Stomach smooth muscle (tissue), 2 donors: ENCODE measurements at regions not wholly inside any gene's neighbourhood (a gene's known extent, or its start where the extent isn't known, plus 50 kb on each side); places are given as distances from the start of the nearest gene placed in this dataset.

Experiments
- H3K27ac ChIP-seq: one replicate; pipeline ENCODE4 v1.7.0; 2013; ENCODE audit warnings: mild to moderate bottlenecking, low read length, inconsistent platforms
- H3K27me3 ChIP-seq, 2 donors: one replicate each; pipeline ENCODE4 v1.7.0; 2013; ENCODE audit warnings: low read length in 2 of 2; ENCODE audit not compliant: insufficient read depth in 2 of 2, control insufficient read depth in 1 of 2
- H3K36me3 ChIP-seq, 2 donors: one replicate each; pipeline ENCODE4 v1.7.0; 2013; ENCODE audit warnings: low read length in 2 of 2; ENCODE audit not compliant: control insufficient read depth in 2 of 2, insufficient read depth in 2 of 2
- H3K4me1 ChIP-seq: one replicate; pipeline ENCODE4 v1.7.0; 2013; ENCODE audit warnings: low read length; ENCODE audit not compliant: control insufficient read depth, insufficient read depth
- H3K4me3 ChIP-seq, 2 donors: one replicate each; pipeline ENCODE4 v1.7.0; 2013; ENCODE audit warnings: low read length in 2 of 2
- H3K9ac ChIP-seq, 2 donors: one replicate each; pipeline ENCODE4 v1.7.0; 2013; ENCODE audit warnings: low read length in 2 of 2, mild to moderate bottlenecking in 1 of 2
- H3K9me3 ChIP-seq, 2 donors: one replicate each; pipeline ENCODE4 v1.7.0; 2013; ENCODE audit warnings: low read length in 2 of 2; ENCODE audit not compliant: control insufficient read depth in 2 of 2
- donor health status: healthy.
- donor health status: Pancreatic carcinoma.

DNA sequence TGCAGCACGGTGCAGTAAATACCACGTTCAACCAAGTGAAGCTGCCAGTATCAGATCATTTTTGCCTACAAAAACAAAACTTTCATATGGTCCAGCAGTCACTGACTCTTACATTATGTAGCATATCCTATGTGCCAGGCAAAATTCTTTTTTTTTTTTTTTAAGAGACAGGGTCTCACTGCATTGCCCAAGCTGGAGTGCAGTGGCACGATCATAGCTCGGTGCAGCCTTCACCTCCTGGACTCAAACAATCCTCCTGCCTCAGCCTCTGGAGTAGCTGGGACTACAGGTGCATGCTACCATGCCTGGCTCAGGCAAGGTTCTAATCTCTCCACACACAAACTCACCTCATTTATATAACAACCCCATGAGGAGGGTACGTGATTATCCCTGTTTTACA, 208.6 kb upstream of the JARID2 start:
- Histone ChIP-seq H3K9ac (no peak overlapping the region), H3K36me3 (no peaks in the 10 kb centered on the region), H3K27me3 (no peaks in the 10 kb centered on the region), H3K4me3 (no peak overlapping the region), H3K27ac (no peak overlapping the region), H3K4me1 (no peaks in the 10 kb centered on the region), H3K9me3 (no peaks in the 10 kb centered on the region)

DNA sequence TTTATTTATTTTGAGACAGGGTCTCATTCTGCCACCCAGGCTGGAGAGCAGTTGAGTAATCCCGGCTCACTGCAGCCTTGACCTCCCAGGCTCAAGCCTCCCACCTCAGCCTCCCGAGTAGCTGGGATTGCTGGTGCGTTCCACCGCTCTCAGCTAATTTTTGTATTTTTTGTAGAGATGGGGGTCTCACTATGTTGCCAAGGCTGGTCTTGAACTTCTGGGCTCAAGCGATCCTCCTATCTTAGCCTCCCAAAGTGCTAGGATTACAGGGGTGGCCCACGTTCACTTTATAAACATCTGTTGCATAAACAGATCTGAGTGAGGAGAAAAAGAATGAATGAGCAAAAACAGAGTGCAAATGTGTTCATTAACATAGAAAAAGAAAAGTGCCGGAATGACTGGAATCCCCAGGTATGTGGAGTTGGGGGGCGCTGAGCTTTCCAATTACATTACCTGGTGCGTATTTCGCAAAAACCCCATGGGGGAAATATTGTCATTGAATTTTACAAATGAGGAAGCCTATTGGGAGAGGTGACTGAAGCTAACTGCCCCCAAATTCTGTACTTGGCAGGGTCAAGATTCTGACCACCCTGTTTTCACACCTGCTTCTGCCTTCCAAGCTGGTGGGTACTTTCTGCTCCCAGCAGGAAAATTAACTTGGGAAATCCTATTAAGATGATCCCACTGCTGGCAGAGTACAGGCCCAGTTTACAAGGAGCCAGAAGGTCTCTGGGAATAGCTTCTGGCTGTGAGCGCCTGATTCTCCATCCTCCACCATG, 207.7 kb upstream of the JARID2 start:
- Histone ChIP-seq H3K27ac (no peak overlapping the region), H3K27me3 (no peaks in the 10 kb centered on the region), H3K36me3 (no peaks in the 10 kb centered on the region), H3K4me1 (no peaks in the 10 kb centered on the region), H3K9me3 (no peaks in the 10 kb centered on the region), H3K9ac (no peak overlapping the region), H3K4me3 (no peak overlapping the region)

DNA sequence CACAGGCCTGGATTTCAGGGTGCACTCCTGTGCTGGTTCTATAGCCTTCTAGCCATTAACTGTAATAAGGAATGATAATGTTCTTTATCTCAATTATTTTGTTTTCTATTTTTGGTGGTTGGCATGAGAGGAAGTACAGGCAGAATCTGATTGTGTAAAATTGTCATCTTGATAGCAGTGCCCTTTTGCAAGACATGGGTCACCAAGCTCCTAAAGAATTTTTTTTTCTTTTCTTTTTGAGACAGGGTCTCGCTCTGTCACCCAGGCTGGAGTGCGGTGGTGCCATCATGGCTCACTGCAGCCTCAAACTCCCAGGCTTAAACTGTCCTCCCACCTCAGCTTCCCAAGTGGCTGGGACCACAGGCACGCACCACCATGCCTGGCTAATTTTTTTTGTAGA, 206.7 kb upstream of the JARID2 start:
- H3K27me3 ChIP-seq: no peaks in the 10 kb centered on the region
- H3K9ac ChIP-seq: no peak overlapping the region
- H3K27ac ChIP-seq: no peak overlapping the region
- no peaks in the 10 kb centered on the region for H3K36me3 ChIP-seq
- no peaks in the 10 kb centered on the region for H3K4me1 ChIP-seq
- H3K4me3 ChIP-seq: no peak overlapping the region
- H3K9me3 ChIP-seq: no peaks in the 10 kb centered on the region

DNA sequence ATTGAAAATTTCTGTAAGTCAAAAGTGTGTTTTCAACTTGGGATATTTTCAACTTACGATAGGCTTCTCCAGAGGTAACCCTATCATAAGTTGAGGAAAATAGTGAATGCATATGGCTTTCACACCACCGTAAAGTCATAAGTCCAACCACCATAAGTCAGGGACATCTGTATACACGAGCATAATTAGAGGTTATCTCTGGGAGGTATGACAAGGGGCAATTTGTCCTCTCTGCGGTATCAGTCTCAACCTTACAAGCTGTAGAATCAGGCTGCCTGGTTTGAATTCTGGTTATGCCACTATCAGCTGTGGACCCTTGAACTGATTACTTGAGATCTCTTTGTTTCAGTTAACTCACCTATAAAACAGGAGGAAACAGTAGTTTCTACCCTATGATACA, 202.9 kb upstream of the JARID2 start:
- H3K4me3 ChIP-seq: no peak overlapping the region
- H3K9me3 ChIP-seq: no peaks in the 10 kb centered on the region
- no peaks in the 10 kb centered on the region for H3K4me1 ChIP-seq
- H3K36me3 ChIP-seq: no peaks in the 10 kb centered on the region
- H3K27me3 ChIP-seq: no peaks in the 10 kb centered on the region
- no peak overlapping the region for H3K9ac ChIP-seq
- H3K27ac ChIP-seq: no peak overlapping the region

DNA sequence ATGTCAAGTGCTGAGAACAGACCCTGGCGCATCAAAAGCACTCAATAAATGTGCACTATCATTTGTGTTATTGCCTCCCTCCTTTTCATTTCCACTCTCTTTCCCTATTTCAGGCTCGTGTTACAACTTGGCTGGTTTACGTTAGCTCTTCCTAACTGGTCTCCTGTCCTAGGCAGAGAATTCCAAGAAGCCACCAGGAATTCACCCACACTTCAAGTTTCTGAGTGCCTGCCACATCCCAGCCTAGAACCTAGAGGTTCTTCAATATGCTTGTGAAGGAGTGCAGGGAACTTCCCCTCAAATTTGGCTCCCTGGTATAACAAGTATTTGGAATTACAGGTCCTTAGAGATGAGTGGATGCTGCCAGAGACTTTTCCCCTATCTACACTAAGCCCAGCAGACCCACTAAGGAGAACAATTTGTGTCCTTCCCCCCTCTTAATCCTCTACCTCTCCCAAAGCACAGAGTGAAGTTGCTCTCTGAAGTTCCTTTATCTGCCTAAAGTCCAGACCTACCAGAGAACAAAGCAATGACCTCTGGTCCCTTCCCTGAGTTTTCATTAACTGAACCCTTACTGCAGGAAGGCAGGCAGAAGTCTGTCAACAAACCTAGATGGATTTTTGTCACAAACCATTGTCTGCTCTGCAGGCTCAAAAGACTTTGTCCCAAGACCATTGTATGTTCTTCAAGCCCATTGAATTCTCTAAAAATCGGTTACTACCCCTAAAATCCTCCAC, 201.6 kb upstream of the JARID2 start:
- H3K9me3 ChIP-seq: no peaks in the 10 kb centered on the region
- H3K27me3 ChIP-seq: no peaks in the 10 kb centered on the region
- H3K4me3 ChIP-seq: no peak overlapping the region
- no peaks in the 10 kb centered on the region for H3K4me1 ChIP-seq
- H3K27ac ChIP-seq: no peak overlapping the region
- H3K36me3 ChIP-seq: no peaks in the 10 kb centered on the region
- H3K9ac ChIP-seq: no peak overlapping the region

DNA sequence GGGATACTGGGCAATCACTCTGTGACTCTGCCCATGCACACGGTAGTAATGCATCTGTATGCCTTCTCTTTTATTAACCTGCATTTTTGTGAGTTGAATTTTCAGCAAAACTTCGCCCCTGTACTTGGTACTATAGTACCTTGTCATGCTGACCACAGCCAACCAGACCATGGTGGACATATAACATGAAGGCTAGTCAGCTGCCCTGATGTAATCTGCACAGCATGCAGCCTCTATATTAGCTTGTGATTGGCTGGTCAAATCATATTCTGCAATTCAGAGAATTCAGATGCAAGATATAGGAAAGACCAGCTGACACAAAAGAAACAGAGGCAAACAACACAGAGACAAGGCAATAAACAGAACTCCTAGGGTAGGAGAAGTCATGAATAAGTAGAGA, 200.9 kb upstream of the JARID2 start:
- H3K4me1 ChIP-seq: no peaks in the 10 kb centered on the region
- H3K36me3 ChIP-seq: no peaks in the 10 kb centered on the region
- no peaks in the 10 kb centered on the region for H3K27me3 ChIP-seq
- H3K9me3 ChIP-seq: no peaks in the 10 kb centered on the region
- no peak overlapping the region for H3K4me3 ChIP-seq
- no peak overlapping the region for H3K27ac ChIP-seq
- no peak overlapping the region for H3K9ac ChIP-seq

DNA sequence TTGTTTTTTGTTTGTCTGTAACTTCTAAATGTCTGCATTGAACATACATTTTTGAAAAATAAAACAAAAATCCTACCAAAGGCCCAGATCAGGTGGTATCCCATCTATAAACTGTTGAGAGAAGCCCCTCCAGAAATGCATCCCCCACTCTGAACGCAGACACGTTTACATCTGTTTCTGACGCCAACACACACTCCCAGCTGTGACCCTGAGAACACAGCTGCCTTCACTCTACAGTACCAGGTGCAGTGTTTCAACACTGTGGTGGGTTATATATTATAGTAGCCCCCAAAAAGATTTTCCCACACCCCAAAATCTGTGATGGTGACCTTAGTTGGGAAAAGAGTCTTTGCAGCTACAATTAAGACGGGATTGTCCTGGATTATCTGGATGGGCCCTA, 199.1 kb upstream of the JARID2 start:
- H3K4me1 ChIP-seq: no peaks in the 10 kb centered on the region
- no peaks in the 10 kb centered on the region for H3K9me3 ChIP-seq
- H3K4me3 ChIP-seq: no peak overlapping the region
- no peak overlapping the region for H3K27ac ChIP-seq
- H3K36me3 ChIP-seq: no peaks in the 10 kb centered on the region
- no peak overlapping the region for H3K9ac ChIP-seq
- H3K27me3 ChIP-seq: no peaks in the 10 kb centered on the region

DNA sequence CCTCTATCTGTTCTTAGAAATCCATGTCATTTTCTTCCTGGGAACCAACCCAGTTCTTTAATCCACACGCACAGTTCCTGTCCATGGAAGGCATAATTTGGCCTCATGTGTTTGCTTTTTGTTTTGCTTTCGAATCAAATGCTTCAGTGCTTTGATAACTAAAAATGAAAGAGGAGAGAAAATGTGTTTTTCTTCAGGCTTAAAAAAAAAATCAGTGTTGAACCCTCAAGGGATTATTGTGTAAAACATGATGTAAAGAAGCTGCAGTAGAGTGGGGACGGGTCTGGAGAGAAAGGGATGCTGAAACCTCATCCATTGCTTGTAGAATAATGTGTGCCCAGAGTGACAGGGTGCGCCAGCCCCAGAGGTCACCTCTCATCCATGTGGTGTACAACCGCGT, 197.5 kb upstream of the JARID2 start:
- Histone ChIP-seq H3K27me3 (no peaks in the 10 kb centered on the region), H3K4me1 (no peaks in the 10 kb centered on the region), H3K36me3 (no peaks in the 10 kb centered on the region), H3K9me3 (no peaks in the 10 kb centered on the region), H3K27ac (no peak overlapping the region), H3K4me3 (no peak overlapping the region), H3K9ac (no peak overlapping the region)

DNA sequence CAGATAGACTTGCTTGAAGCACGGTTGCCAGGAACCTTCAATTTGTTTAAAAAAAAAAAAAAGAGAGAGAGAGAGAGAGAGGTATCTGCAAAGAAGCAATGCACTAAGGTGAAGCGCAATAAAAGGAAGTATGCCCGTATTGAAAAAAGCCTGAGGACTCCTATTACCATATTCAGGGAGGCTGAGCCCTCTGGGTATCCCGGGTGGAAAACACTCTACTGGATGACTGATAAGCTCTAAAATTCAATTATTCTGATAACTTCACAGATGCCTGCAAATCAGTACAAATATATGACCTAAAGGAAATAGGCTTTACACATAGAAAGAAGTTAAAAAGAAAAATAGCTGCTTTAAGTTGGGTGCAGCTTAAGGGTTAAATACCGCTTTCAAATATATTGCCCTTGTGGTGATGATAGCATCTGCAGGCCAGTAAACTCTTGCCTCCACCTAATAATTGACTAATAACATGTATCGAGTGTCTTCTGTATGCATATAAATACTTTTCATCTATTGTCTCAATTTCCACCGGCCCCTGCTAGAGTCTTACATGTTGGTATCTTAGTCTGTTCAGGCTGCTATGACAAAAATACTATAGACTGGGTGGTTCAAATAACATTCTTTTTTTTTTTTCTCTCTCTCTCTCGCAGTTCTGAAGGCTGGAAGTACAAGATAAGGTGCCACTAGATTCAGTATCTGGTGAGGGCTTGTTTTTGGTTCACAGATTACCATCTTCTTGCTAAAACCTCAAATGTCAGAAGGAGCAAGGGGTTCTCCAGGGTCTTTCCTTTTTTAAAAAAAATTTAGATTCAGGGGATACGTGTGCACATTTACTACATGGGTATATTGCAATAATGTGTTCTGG, 187.4 kb upstream of the JARID2 start:
- Histone ChIP-seq H3K4me1 (no peaks in the 10 kb centered on the region), H3K4me3 (no peak overlapping the region), H3K27me3 (no peaks in the 10 kb centered on the region), H3K9me3 (peaks cover 0 to 5% of the 10 kb centered on the region in 2 donors), H3K27ac (no peak overlapping the region), H3K36me3 (no peaks in the 10 kb centered on the region), H3K9ac (no peak overlapping the region)

DNA sequence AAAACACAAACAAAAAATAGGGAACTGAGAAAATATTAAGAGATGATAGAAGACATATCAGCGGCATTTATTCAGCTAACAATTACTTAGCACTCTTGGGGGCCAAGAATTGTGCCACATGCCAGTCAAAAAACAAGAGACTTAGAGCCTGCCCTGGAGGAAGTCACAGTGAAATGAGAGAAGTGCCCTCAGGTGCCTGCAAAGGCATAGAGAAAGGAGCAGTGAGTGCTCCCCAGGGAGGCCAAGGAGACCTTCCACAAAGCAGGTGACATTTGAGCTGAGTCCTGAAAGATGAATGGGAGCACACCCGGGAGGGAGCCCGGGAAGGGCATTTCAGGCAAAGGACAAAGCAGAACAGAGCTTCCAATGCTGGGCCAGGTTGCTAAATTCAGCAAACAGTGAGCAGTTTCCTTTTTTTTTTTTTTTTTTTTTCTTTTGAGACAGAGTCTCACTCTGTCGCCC, 184.7 kb upstream of the JARID2 start:
- no peaks in the 10 kb centered on the region for H3K36me3 ChIP-seq
- H3K27ac ChIP-seq: no peak overlapping the region
- H3K9me3 ChIP-seq: peaks cover 0 to 5% of the 10 kb centered on the region in 2 donors
- no peaks in the 10 kb centered on the region for H3K27me3 ChIP-seq
- no peak overlapping the region for H3K9ac ChIP-seq
- H3K4me1 ChIP-seq: no peaks in the 10 kb centered on the region
- H3K4me3 ChIP-seq: no peak overlapping the region
